ENCODE measurements at regions not wholly inside any gene's neighbourhood (a gene's known extent, or its start where the extent isn't known, plus 50 kb on each side); places are given as distances from the start of the nearest gene placed in this dataset.

- peaks cover 7% of the 10 kb centered on the region for H3K9me3 ChIP-seq (ENCODE audit: control insufficient read depth, low read depth, low read length)
- H3K36me3 ChIP-seq (ENCODE audit: control insufficient read depth in 2 of 2, extremely low read depth in 1 of 2, insufficient read depth in 2 of 2, low read length in 2 of 2) = no peaks in the 10 kb centered on the region
- H3K4me1 ChIP-seq (ENCODE audit: control insufficient read depth, extremely low read depth, insufficient read depth, low read length) = peaks cover 21% of the 10 kb centered on the region
- H3K9ac ChIP-seq (ENCODE audit: control insufficient read depth, extremely low read depth, insufficient read depth, low read length) = no peak overlapping the region
- H4K20me1 ChIP-seq (ENCODE audit: control insufficient read depth, extremely low read depth, insufficient read depth, low read length) = no peaks in the 10 kb centered on the region
- dilution Hi-C loops (cut with MboI; ENCODE audit: extremely low pct_ligation_motif_present, low sequenced_read_pairs) = no loop called here
- DNase-seq (ENCODE audit: low read depth, low spot score) = no peak
- no peaks in the 10 kb centered on the region for H3K9me1 ChIP-seq (ENCODE audit: control insufficient read depth, extremely low read depth, insufficient read depth, low read length)
- H3K27me3 ChIP-seq (ENCODE audit: control insufficient read depth, extremely low read depth, insufficient read depth, low read length) = no peaks in the 10 kb centered on the region
- FAIRE-seq = no peak
- no peak overlapping the region for H3K4me3 ChIP-seq (ENCODE audit: control insufficient read depth in 2 of 3, extremely low read depth in 1 of 3, insufficient read depth in 2 of 3, low read depth in 1 of 3, low read length in 3 of 3)
- no peak overlapping the region for H3K27ac ChIP-seq (ENCODE audit: control insufficient read depth, insufficient read depth, low read length)
- H3K79me2 ChIP-seq (ENCODE audit: control insufficient read depth, insufficient read depth, low read length) = no peaks in the 10 kb centered on the region
- H2AFZ ChIP-seq (ENCODE audit: control insufficient read depth, low read length) = no peak overlapping the region
- TF ChIP-seq EZH2 (IDR thresholded peaks at IDR 0.05; ENCODE audit: low read length) (no peak), CTCF (optimal IDR thresholded peaks at IDR 0.05 in 1 of 3, IDR thresholded peaks at IDR 0.05 in 1 of 3, conservative IDR thresholded peaks at IDR 0.05 in 1 of 3; ENCODE audit: extremely low read depth in 1 of 3, insufficient read depth in 2 of 3, low read length in 3 of 3) (no peak)
- H3K4me2 ChIP-seq (ENCODE audit: control insufficient read depth, extremely low read depth, insufficient read depth, low read depth, low read length) = no peak overlapping the region
Observed at GRCh38 chr22:27337676-27338075, 463.9 kb downstream of the MN1 start.

- no peak overlapping the region for H3K9ac ChIP-seq (ENCODE audit: control insufficient read depth, extremely low read depth, insufficient read depth, low read length)
- no peaks in the 10 kb centered on the region for H3K79me2 ChIP-seq (ENCODE audit: control insufficient read depth, insufficient read depth, low read length)
- dilution Hi-C loops (cut with MboI; ENCODE audit: extremely low pct_ligation_motif_present, low sequenced_read_pairs) = no loop called here
- no peaks in the 10 kb centered on the region for H3K36me3 ChIP-seq (ENCODE audit: control insufficient read depth in 2 of 2, extremely low read depth in 1 of 2, insufficient read depth in 2 of 2, low read length in 2 of 2)
- H3K4me2 ChIP-seq (ENCODE audit: control insufficient read depth, extremely low read depth, insufficient read depth, low read depth, low read length) = no peak overlapping the region
- H3K4me1 ChIP-seq (ENCODE audit: control insufficient read depth, extremely low read depth, insufficient read depth, low read length) = peaks cover 20% of the 10 kb centered on the region
- no peaks in the 10 kb centered on the region for H4K20me1 ChIP-seq (ENCODE audit: control insufficient read depth, extremely low read depth, insufficient read depth, low read length)
- H3K9me1 ChIP-seq (ENCODE audit: control insufficient read depth, extremely low read depth, insufficient read depth, low read length) = no peaks in the 10 kb centered on the region
- no peak for FAIRE-seq
- no peaks in the 10 kb centered on the region for H3K27me3 ChIP-seq (ENCODE audit: control insufficient read depth, extremely low read depth, insufficient read depth, low read length)
- no peak overlapping the region for H2AFZ ChIP-seq (ENCODE audit: control insufficient read depth, low read length)
- H3K9me3 ChIP-seq (ENCODE audit: control insufficient read depth, low read depth, low read length) = peaks cover 7% of the 10 kb centered on the region
- DNase-seq (ENCODE audit: low read depth, low spot score) = no peak
- H3K27ac ChIP-seq (ENCODE audit: control insufficient read depth, insufficient read depth, low read length) = no peak overlapping the region
- TF ChIP-seq CTCF (optimal IDR thresholded peaks at IDR 0.05 in 1 of 3, IDR thresholded peaks at IDR 0.05 in 1 of 3, conservative IDR thresholded peaks at IDR 0.05 in 1 of 3; ENCODE audit: extremely low read depth in 1 of 3, insufficient read depth in 2 of 3, low read length in 3 of 3) (no peak), EZH2 (IDR thresholded peaks at IDR 0.05; ENCODE audit: low read length) (no peak)
- H3K4me3 ChIP-seq (ENCODE audit: control insufficient read depth in 2 of 3, extremely low read depth in 1 of 3, insufficient read depth in 2 of 3, low read depth in 1 of 3, low read length in 3 of 3) = no peak overlapping the region
Observed at GRCh38 chr22:27340047-27340446, 461.5 kb downstream of the MN1 start.

All from keratinocyte (primary cell).